HG02763 (cell line): ENCODE measurements at regions not wholly inside any gene's neighbourhood (a gene's known extent, or its start where the extent isn't known, plus 50 kb on each side); places are given as distances from the start of the nearest gene placed in this dataset.
"Not testable (repeated sequence)": the region's sequence is repeated elsewhere in the genome, so short reads cannot be mapped to it uniquely, and the experiment has no call there.

Experiments
- ATAC-seq: cut with Tn5 transposase; IDR thresholded peaks from one replicate; pipeline ENCODE4 v1.9.1; 2021; ENCODE audit warnings: mild to moderate bottlenecking, moderate library complexity; ENCODE audit not compliant: unreplicated experiment

GRCh38 chr2:216776066-216776850 lies 80.9 kb upstream of the IGFBP5 start:
- ATAC-seq = no peak

GRCh38 chr2:216775043-216775453 lies 79.7 kb upstream of the IGFBP5 start:
- no peak for ATAC-seq

GRCh38 chr2:216774620-216775019 lies 79.3 kb upstream of the IGFBP5 start:
- no peak for ATAC-seq

GRCh38 chr2:216774180-216774579 lies 78.8 kb upstream of the IGFBP5 start:
- no peak for ATAC-seq

GRCh38 chr2:216773072-216773471 lies 77.7 kb upstream of the IGFBP5 start:
- no peak for ATAC-seq

- no peak for ATAC-seq
Observed at GRCh38 chr2:216770717-216771116, 75.4 kb upstream of the IGFBP5 start.

- no peak for ATAC-seq
Observed at GRCh38 chr2:216770050-216770449, 74.7 kb upstream of the IGFBP5 start.

- no peak for ATAC-seq
Observed at GRCh38 chr2:216769626-216770025, 74.3 kb upstream of the IGFBP5 start.

- no peak for ATAC-seq
Observed at GRCh38 chr2:216768908-216769411, 73.6 kb upstream of the IGFBP5 start.

- no peak for ATAC-seq
Observed at GRCh38 chr2:216765761-216766262, 70.5 kb upstream of the IGFBP5 start.

- no peak for ATAC-seq
Observed at GRCh38 chr2:216763396-216763795, 68.0 kb upstream of the IGFBP5 start.

GRCh38 chr2:216761809-216762208 lies 66.5 kb upstream of the IGFBP5 start:
- ATAC-seq = no peak

GRCh38 chr2:216761133-216761532 lies 65.8 kb upstream of the IGFBP5 start:
- no peak for ATAC-seq

- ATAC-seq = no peak
Observed at GRCh38 chr2:216758256-216759155, 63.2 kb upstream of the IGFBP5 start.

GRCh38 chr2:216757532-216757931 lies 62.2 kb upstream of the IGFBP5 start:
- no peak for ATAC-seq

GRCh38 chr2:216756435-216756834 lies 61.1 kb upstream of the IGFBP5 start:
- no peak for ATAC-seq

- ATAC-seq = no peak
Observed at GRCh38 chr2:216754812-216755211, 59.5 kb upstream of the IGFBP5 start.

GRCh38 chr2:216754336-216754735 lies 59.0 kb upstream of the IGFBP5 start:
- no peak for ATAC-seq

- ATAC-seq = no peak
Observed at GRCh38 chr2:216752855-216753505, 57.6 kb upstream of the IGFBP5 start.

- not testable (repeated sequence) for ATAC-seq
Observed at GRCh38 chr2:216750750-216751149, 55.4 kb upstream of the IGFBP5 start.

GRCh38 chr2:216746268-216746667 lies 50.9 kb upstream of the IGFBP5 start:
- not testable (repeated sequence) for ATAC-seq
